ENCODE measurements at regions not wholly inside any gene's neighbourhood (a gene's known extent, or its start where the extent isn't known, plus 50 kb on each side); places are given as distances from the start of the nearest gene placed in this dataset.

DNA sequence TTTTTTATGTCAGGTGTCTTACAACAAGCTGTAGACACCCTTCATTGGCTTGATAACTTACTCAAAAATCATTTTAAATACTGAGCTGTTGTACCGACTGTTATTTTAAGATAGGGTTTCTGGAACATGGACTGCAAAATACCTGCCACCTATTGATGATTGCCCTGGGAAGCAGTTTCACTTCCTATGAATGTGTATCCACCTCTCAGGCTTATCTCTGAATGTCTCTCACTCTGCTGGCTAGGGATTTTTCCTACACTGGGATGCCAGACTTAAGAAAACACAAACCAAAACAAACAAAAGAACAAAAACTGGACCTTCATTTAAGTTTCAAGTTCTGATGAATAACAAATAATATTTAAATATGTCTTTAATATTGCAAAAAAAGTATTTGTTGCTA is 663.7 kb downstream of the EFNB2 start:
- TF ChIP-seq, protein P1, sequence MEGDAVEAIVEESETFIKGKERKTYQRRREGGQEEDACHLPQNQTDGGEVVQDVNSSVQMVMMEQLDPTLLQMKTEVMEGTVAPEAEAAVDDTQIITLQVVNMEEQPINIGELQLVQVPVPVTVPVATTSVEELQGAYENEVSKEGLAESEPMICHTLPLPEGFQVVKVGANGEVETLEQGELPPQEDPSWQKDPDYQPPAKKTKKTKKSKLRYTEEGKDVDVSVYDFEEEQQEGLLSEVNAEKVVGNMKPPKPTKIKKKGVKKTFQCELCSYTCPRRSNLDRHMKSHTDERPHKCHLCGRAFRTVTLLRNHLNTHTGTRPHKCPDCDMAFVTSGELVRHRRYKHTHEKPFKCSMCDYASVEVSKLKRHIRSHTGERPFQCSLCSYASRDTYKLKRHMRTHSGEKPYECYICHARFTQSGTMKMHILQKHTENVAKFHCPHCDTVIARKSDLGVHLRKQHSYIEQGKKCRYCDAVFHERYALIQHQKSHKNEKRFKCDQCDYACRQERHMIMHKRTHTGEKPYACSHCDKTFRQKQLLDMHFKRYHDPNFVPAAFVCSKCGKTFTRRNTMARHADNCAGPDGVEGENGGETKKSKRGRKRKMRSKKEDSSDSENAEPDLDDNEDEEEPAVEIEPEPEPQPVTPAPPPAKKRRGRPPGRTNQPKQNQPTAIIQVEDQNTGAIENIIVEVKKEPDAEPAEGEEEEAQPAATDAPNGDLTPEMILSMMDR (IDR thresholded peaks at IDR 0.05): no peak
- Histone ChIP-seq H3K36me3 (no peaks in the 10 kb centered on the region), H3K4me1 (ENCODE audit: control insufficient read depth in 1 of 2, insufficient read depth in 1 of 2, low read depth in 1 of 2, low read length in 1 of 2) (no peaks in the 10 kb centered on the region), H3K27me3 (no peaks in the 10 kb centered on the region), H3K27ac (no peak overlapping the region), H3K4me3 (ENCODE audit: low read depth in 1 of 2, low read length in 1 of 2) (no peak overlapping the region), H3K9me3 (no peaks in the 10 kb centered on the region)

DNA sequence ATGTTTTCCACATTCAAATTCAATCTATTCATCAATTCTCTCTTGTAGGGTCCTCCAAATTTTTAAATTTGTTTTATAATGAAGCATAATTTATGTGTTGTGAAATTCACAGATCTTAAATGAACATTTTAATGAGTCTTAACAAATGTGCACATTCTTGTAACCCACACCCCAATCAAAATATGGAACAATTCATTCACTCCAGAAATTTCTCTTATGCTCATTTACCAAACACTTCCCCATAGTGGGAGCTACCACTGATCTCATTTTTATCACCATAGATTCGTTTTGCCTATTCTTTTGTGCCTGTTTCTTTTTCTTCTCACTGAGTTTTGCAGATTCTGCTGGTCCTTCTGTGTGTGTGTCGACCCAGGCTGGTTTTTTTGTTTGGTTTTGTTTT is 664.1 kb downstream of the EFNB2 start:
- Histone ChIP-seq H3K4me3 (ENCODE audit: low read depth in 1 of 2, low read length in 1 of 2) (no peak overlapping the region), H3K27me3 (no peaks in the 10 kb centered on the region), H3K9me3 (no peaks in the 10 kb centered on the region)

DNA sequence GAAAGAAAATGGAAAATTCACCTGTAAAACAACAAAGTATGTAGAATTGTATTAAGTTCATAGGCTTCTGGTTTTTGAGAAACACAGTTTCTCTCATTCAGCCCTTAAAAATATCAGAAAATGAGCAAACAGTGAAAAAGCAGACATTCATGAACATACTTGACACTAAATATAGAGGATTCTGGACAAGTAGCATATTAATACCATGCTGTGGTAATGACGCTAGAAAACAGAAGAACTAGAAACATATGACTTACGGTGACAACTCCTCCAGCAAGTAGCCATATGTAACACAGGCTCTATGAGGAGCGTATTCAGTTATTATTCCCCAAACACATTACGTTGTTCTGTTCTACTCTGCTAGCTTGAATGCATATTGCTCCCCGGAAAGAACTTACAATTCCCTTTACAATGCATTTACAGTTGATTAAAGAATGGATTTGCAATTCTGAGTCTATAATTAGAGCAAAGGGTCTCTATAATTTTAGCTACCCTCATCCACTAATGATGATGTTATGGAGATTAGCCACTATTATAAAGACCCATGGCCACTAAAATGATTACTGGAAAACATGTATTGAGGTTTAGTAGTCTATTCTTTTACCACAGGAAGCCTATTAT is 672.1 kb downstream of the EFNB2 start:
- no peaks in the 10 kb centered on the region for H3K27me3 ChIP-seq
- H3K36me3 ChIP-seq: no peaks in the 10 kb centered on the region
- no peak overlapping the region for H3K27ac ChIP-seq
- no peaks in the 10 kb centered on the region for H3K4me1 ChIP-seq (ENCODE audit: control insufficient read depth in 1 of 2, insufficient read depth in 1 of 2, low read depth in 1 of 2, low read length in 1 of 2)
- H3K4me3 ChIP-seq (ENCODE audit: low read depth in 1 of 2, low read length in 1 of 2): no peak overlapping the region
- H3K9me3 ChIP-seq: no peaks in the 10 kb centered on the region
- TF ChIP-seq, protein P1 (IDR thresholded peaks at IDR 0.05): no peak

More for the DNA sequence above, 664.1 kb downstream of the EFNB2 start:
- no peaks in the 10 kb centered on the region for H3K36me3 ChIP-seq
- H3K4me1 ChIP-seq (ENCODE audit: control insufficient read depth in 1 of 2, insufficient read depth in 1 of 2, low read depth in 1 of 2, low read length in 1 of 2): no peaks in the 10 kb centered on the region
- no peak overlapping the region for H3K27ac ChIP-seq
- TF ChIP-seq, protein P1 (IDR thresholded peaks at IDR 0.05): no peak

- Histone ChIP-seq H3K9me3 (no peaks in the 10 kb centered on the region), H3K27ac (no peak overlapping the region), H3K36me3 (no peaks in the 10 kb centered on the region), H3K4me1 (ENCODE audit: control insufficient read depth in 1 of 2, insufficient read depth in 1 of 2, low read depth in 1 of 2, low read length in 1 of 2) (no peaks in the 10 kb centered on the region), H3K27me3 (no peaks in the 10 kb centered on the region), H3K4me3 (ENCODE audit: low read depth in 1 of 2, low read length in 1 of 2) (no peak overlapping the region)
- TF ChIP-seq, protein P1 (IDR thresholded peaks at IDR 0.05): no peak
Measured at GRCh38 chr13:105848494-105848893, 687.0 kb downstream of the EFNB2 start.

GRCh38 chr13:105847527-105848291 is 687.8 kb downstream of the EFNB2 start:
- TF ChIP-seq, protein P1 (IDR thresholded peaks at IDR 0.05): no peak
- Histone ChIP-seq H3K36me3 (no peaks in the 10 kb centered on the region), H3K27ac (no peak overlapping the region)

More at GRCh38 chr13:105847527-105848291, 687.8 kb downstream of the EFNB2 start:
- no peaks in the 10 kb centered on the region for H3K4me1 ChIP-seq (ENCODE audit: control insufficient read depth in 1 of 2, insufficient read depth in 1 of 2, low read depth in 1 of 2, low read length in 1 of 2)
- H3K4me3 ChIP-seq (ENCODE audit: low read depth in 1 of 2, low read length in 1 of 2): no peak overlapping the region
- no peaks in the 10 kb centered on the region for H3K27me3 ChIP-seq
- H3K9me3 ChIP-seq: no peaks in the 10 kb centered on the region

All from neutrophil (primary cell).